ENCODE measurements at regions not wholly inside any gene's neighbourhood (a gene's known extent, or its start where the extent isn't known, plus 50 kb on each side); places are given as distances from the start of the nearest gene placed in this dataset.

- intact Hi-C loops (cut with micrococcal nuclease) = no loop called here
- Histone ChIP-seq H3K36me3 (ENCODE audit: insufficient read depth, low read length) (no peaks in the 10 kb centered on the region), H3K4me1 (ENCODE audit: insufficient read depth, low read length) (no peaks in the 10 kb centered on the region), H3K27ac (ENCODE audit: low read depth, low read length) (no peak overlapping the region), H3K27me3 (ENCODE audit: insufficient read depth, low read length) (no peaks in the 10 kb centered on the region), H3K4me3 (ENCODE audit: low read length in 2 of 2) (no peak overlapping the region), H3K9me3 (ENCODE audit: control insufficient read depth in 1 of 2, low read length in 2 of 2) (no peaks in the 10 kb centered on the region)
- H3K27ac Mint-ChIP-seq = peak overlapping the region in 1 of 7 donors; percentile 12
- no peaks in the 10 kb centered on the region for H3K4me1 Mint-ChIP-seq
- CTCF ChIA-PET (ENCODE audit: partially characterized antibody) = no interaction called here
- no peaks in the 10 kb centered on the region for H3K36me3 Mint-ChIP-seq
- H3K27me3 Mint-ChIP-seq = no peaks in the 10 kb centered on the region
- DNase-seq = no peak
- H3K9me3 Mint-ChIP-seq = no peaks in the 10 kb centered on the region
- POLR2A ChIA-PET (ENCODE audit: partially characterized antibody) = no interaction called here
- H3K4me3 Mint-ChIP-seq = no peak overlapping the region
Measured at GRCh38 chrX:35046660-35047296, 104.2 kb downstream of the FAM47B start.

- no peak for DNase-seq
- ChIA-PET POLR2A (ENCODE audit: partially characterized antibody) (no interaction called here), CTCF (ENCODE audit: partially characterized antibody) (no interaction called here)
- intact Hi-C loops (cut with micrococcal nuclease) = no loop called here
- Histone ChIP-seq H3K4me3 (ENCODE audit: low read length in 2 of 2) (no peak overlapping the region), H3K9me3 (ENCODE audit: control insufficient read depth in 1 of 2, low read length in 2 of 2) (no peaks in the 10 kb centered on the region), H3K27ac (ENCODE audit: low read depth, low read length) (no peak overlapping the region), H3K27me3 (ENCODE audit: insufficient read depth, low read length) (no peaks in the 10 kb centered on the region), H3K36me3 (ENCODE audit: insufficient read depth, low read length) (no peaks in the 10 kb centered on the region), H3K4me1 (ENCODE audit: insufficient read depth, low read length) (no peaks in the 10 kb centered on the region)
- no peaks in the 10 kb centered on the region for H3K4me1 Mint-ChIP-seq
- no peak overlapping the region for H3K4me3 Mint-ChIP-seq
- H3K36me3 Mint-ChIP-seq = no peaks in the 10 kb centered on the region
- H3K27me3 Mint-ChIP-seq = no peaks in the 10 kb centered on the region
- no peak overlapping the region for H3K27ac Mint-ChIP-seq
- H3K9me3 Mint-ChIP-seq = peaks cover 0 to 10% (median 2%) of the 10 kb centered on the region in 8 donors
Measured at GRCh38 chrX:35076061-35076460, 133.5 kb downstream of the FAM47B start.

GRCh38 chrX:35090801-35091200 is 148.2 kb downstream of the FAM47B start:
- H3K4me1 Mint-ChIP-seq = no peaks in the 10 kb centered on the region
- no peak overlapping the region for H3K27ac ChIP-seq (ENCODE audit: low read depth, low read length)
- no peak for DNase-seq
- H3K4me3 ChIP-seq (ENCODE audit: low read length in 2 of 2) = no peak overlapping the region
- H3K4me3 Mint-ChIP-seq = no peak overlapping the region
- CTCF ChIA-PET (ENCODE audit: partially characterized antibody) = no interaction called here
- no peaks in the 10 kb centered on the region for H3K36me3 Mint-ChIP-seq
- H3K27me3 ChIP-seq (ENCODE audit: insufficient read depth, low read length) = no peaks in the 10 kb centered on the region
- H3K9me3 ChIP-seq (ENCODE audit: control insufficient read depth in 1 of 2, low read length in 2 of 2) = no peaks in the 10 kb centered on the region
- H3K9me3 Mint-ChIP-seq = peaks cover 0 to 4% (median 0%) of the 10 kb centered on the region in 8 donors
- H3K4me1 ChIP-seq (ENCODE audit: insufficient read depth, low read length) = no peaks in the 10 kb centered on the region
- intact Hi-C loops (cut with micrococcal nuclease) = no loop called here
- H3K27ac Mint-ChIP-seq = no peak overlapping the region
- POLR2A ChIA-PET (ENCODE audit: partially characterized antibody) = no interaction called here
- no peaks in the 10 kb centered on the region for H3K36me3 ChIP-seq (ENCODE audit: insufficient read depth, low read length)
- no peaks in the 10 kb centered on the region for H3K27me3 Mint-ChIP-seq

- no peak overlapping the region for H3K4me3 Mint-ChIP-seq
- no peaks in the 10 kb centered on the region for H3K4me1 Mint-ChIP-seq
- Histone ChIP-seq H3K4me3 (ENCODE audit: low read length in 2 of 2) (no peak overlapping the region), H3K4me1 (ENCODE audit: insufficient read depth, low read length) (no peaks in the 10 kb centered on the region), H3K27ac (ENCODE audit: low read depth, low read length) (no peak overlapping the region), H3K36me3 (ENCODE audit: insufficient read depth, low read length) (no peaks in the 10 kb centered on the region), H3K9me3 (ENCODE audit: control insufficient read depth in 1 of 2, low read length in 2 of 2) (no peaks in the 10 kb centered on the region), H3K27me3 (ENCODE audit: insufficient read depth, low read length) (no peaks in the 10 kb centered on the region)
- H3K27me3 Mint-ChIP-seq = no peaks in the 10 kb centered on the region
- intact Hi-C loops (cut with micrococcal nuclease) = no loop called here
- H3K9me3 Mint-ChIP-seq = peaks cover 0 to 5% (median 0%) of the 10 kb centered on the region in 8 donors
- no peak overlapping the region for H3K27ac Mint-ChIP-seq
- H3K36me3 Mint-ChIP-seq = no peaks in the 10 kb centered on the region
- DNase-seq = no peak
- CTCF ChIA-PET (ENCODE audit: partially characterized antibody) = no interaction called here
- POLR2A ChIA-PET (ENCODE audit: partially characterized antibody) = no interaction called here
Measured at GRCh38 chrX:35098419-35098818, 155.8 kb downstream of the FAM47B start.

- no peak overlapping the region for H3K4me3 Mint-ChIP-seq
- Histone ChIP-seq H3K4me1 (ENCODE audit: insufficient read depth, low read length) (no peaks in the 10 kb centered on the region), H3K9me3 (ENCODE audit: control insufficient read depth in 1 of 2, low read length in 2 of 2) (no peaks in the 10 kb centered on the region), H3K36me3 (ENCODE audit: insufficient read depth, low read length) (no peaks in the 10 kb centered on the region), H3K4me3 (ENCODE audit: low read length in 2 of 2) (no peak overlapping the region), H3K27ac (ENCODE audit: low read depth, low read length) (no peak overlapping the region), H3K27me3 (ENCODE audit: insufficient read depth, low read length) (no peaks in the 10 kb centered on the region)
- no peak for DNase-seq
- ChIA-PET CTCF (ENCODE audit: partially characterized antibody) (no interaction called here), POLR2A (ENCODE audit: partially characterized antibody) (no interaction called here)
- H3K36me3 Mint-ChIP-seq = no peaks in the 10 kb centered on the region
- intact Hi-C loops (cut with micrococcal nuclease) = no loop called here
- H3K4me1 Mint-ChIP-seq = no peaks in the 10 kb centered on the region
- no peaks in the 10 kb centered on the region for H3K27me3 Mint-ChIP-seq
- H3K9me3 Mint-ChIP-seq = peaks cover 0 to 10% (median 2%) of the 10 kb centered on the region in 8 donors
- H3K27ac Mint-ChIP-seq = no peak overlapping the region
Measured at GRCh38 chrX:35101901-35102300, 159.3 kb downstream of the FAM47B start.

- Mint-ChIP-seq H3K4me3 (no peak overlapping the region), H3K27ac (no peak overlapping the region), H3K27me3 (no peaks in the 10 kb centered on the region), H3K4me1 (no peaks in the 10 kb centered on the region), H3K36me3 (no peaks in the 10 kb centered on the region), H3K9me3 (peaks cover 0 to 10% (median 3%) of the 10 kb centered on the region in 8 donors)
- intact Hi-C loops (cut with micrococcal nuclease) = no loop called here
- ChIA-PET POLR2A (ENCODE audit: partially characterized antibody) (no interaction called here), CTCF (ENCODE audit: partially characterized antibody) (no interaction called here)
- Histone ChIP-seq H3K27me3 (ENCODE audit: insufficient read depth, low read length) (no peaks in the 10 kb centered on the region), H3K4me3 (ENCODE audit: low read length in 2 of 2) (no peak overlapping the region), H3K27ac (ENCODE audit: low read depth, low read length) (no peak overlapping the region), H3K9me3 (ENCODE audit: control insufficient read depth in 1 of 2, low read length in 2 of 2) (no peaks in the 10 kb centered on the region), H3K36me3 (ENCODE audit: insufficient read depth, low read length) (no peaks in the 10 kb centered on the region), H3K4me1 (ENCODE audit: insufficient read depth, low read length) (no peaks in the 10 kb centered on the region)
- DNase-seq = no peak
Measured at GRCh38 chrX:35104626-35105025, 162.0 kb downstream of the FAM47B start.

GRCh38 chrX:35115205-35115604 is 172.6 kb downstream of the FAM47B start:
- Histone ChIP-seq H3K4me3 (ENCODE audit: low read length in 2 of 2) (no peak overlapping the region), H3K27me3 (ENCODE audit: insufficient read depth, low read length) (no peaks in the 10 kb centered on the region), H3K36me3 (ENCODE audit: insufficient read depth, low read length) (no peaks in the 10 kb centered on the region), H3K27ac (ENCODE audit: low read depth, low read length) (no peak overlapping the region), H3K9me3 (ENCODE audit: control insufficient read depth in 1 of 2, low read length in 2 of 2) (no peaks in the 10 kb centered on the region), H3K4me1 (ENCODE audit: insufficient read depth, low read length) (no peaks in the 10 kb centered on the region)
- Mint-ChIP-seq H3K27me3 (no peaks in the 10 kb centered on the region), H3K36me3 (no peaks in the 10 kb centered on the region), H3K27ac (no peak overlapping the region), H3K4me1 (no peaks in the 10 kb centered on the region), H3K4me3 (no peak overlapping the region), H3K9me3 (peaks cover 0 to 16% (median 7%) of the 10 kb centered on the region in 8 donors)
- CTCF ChIA-PET (ENCODE audit: partially characterized antibody) = no interaction called here
- DNase-seq = no peak
- intact Hi-C loops (cut with micrococcal nuclease) = no loop called here
- POLR2A ChIA-PET (ENCODE audit: partially characterized antibody) = no interaction called here

- Histone ChIP-seq H3K36me3 (ENCODE audit: insufficient read depth, low read length) (no peaks in the 10 kb centered on the region), H3K27ac (ENCODE audit: low read depth, low read length) (no peak overlapping the region), H3K9me3 (ENCODE audit: control insufficient read depth in 1 of 2, low read length in 2 of 2) (no peaks in the 10 kb centered on the region), H3K4me3 (ENCODE audit: low read length in 2 of 2) (no peak overlapping the region), H3K27me3 (ENCODE audit: insufficient read depth, low read length) (no peaks in the 10 kb centered on the region), H3K4me1 (ENCODE audit: insufficient read depth, low read length) (no peaks in the 10 kb centered on the region)
- intact Hi-C loops (cut with micrococcal nuclease) = no loop called here
- no peaks in the 10 kb centered on the region for H3K4me1 Mint-ChIP-seq
- H3K36me3 Mint-ChIP-seq = no peaks in the 10 kb centered on the region
- no peak overlapping the region for H3K27ac Mint-ChIP-seq
- ChIA-PET POLR2A (ENCODE audit: partially characterized antibody) (no interaction called here), CTCF (ENCODE audit: partially characterized antibody) (no interaction called here)
- no peak for DNase-seq
- H3K4me3 Mint-ChIP-seq = no peak overlapping the region
- no peaks in the 10 kb centered on the region for H3K27me3 Mint-ChIP-seq
- H3K9me3 Mint-ChIP-seq = peaks cover 0 to 3% (median 0%) of the 10 kb centered on the region in 8 donors
Measured at GRCh38 chrX:35122756-35123155, 180.2 kb downstream of the FAM47B start.

All from CD4-positive, alpha-beta memory T cell (primary cell).